Naive thymus-derived CD8-positive, alpha-beta T cell (primary cell): ENCODE measurements at regions not wholly inside any gene's neighbourhood (a gene's known extent, or its start where the extent isn't known, plus 50 kb on each side); places are given as distances from the start of the nearest gene placed in this dataset.

ENCODE experiments used
- ATAC-seq, 2 donors: fragments of 150-1000 bp; cut with Tn5 transposase in 1 of 2; sonication (Bioruptor Pico), chemical (Tn5 transposase) in 1 of 2; 1 replicate in 1 of 2; 2 replicates in 1 of 2; pipeline ENCODE4 v1.10.0; 2021; ENCODE audit warnings: mild to moderate bottlenecking in 2 of 2, moderate library complexity in 2 of 2
- POLR2A ChIA-PET: fragments of 350-600 bp; sonication (Branson Sonifier 250); formaldehyde crosslinking; loops from one replicate; lab custom pipeline; 2021; ENCODE audit warnings: antibody characterized with exemption; lab: Charles Lee
- DNase-seq, 10 donors: peaks; one replicate each; pipeline versions ENCODE4 v3.0.0 to v3.0.0-alpha.2; 2020 to 2022
- H3K27ac Mint-ChIP-seq, 10 donors: one replicate each; pipeline ENCODE4 v1.8.0; 2020 to 2022; ENCODE audit warnings: mild to moderate bottlenecking in 10 of 10, mixed read lengths in 10 of 10, moderate library complexity in 4 of 10, inconsistent platforms in 1 of 10
- H3K27me3 Mint-ChIP-seq, 5 donors: one replicate each; pipeline ENCODE4 v1.8.0; 2021 to 2022; ENCODE audit warnings: mixed read lengths in 5 of 5
- H3K36me3 Mint-ChIP-seq, 3 donors: one replicate each; pipeline ENCODE4 v1.8.0; 2020 to 2022; ENCODE audit warnings: mixed read lengths in 3 of 3, mild to moderate bottlenecking in 2 of 3, inconsistent platforms in 1 of 3
- H3K4me1 Mint-ChIP-seq, 4 donors: one replicate each; pipeline ENCODE4 v1.8.0; 2021 to 2022; ENCODE audit warnings: mixed read lengths in 4 of 4
- H3K4me3 Mint-ChIP-seq, 10 donors: one replicate each; pipeline ENCODE4 v1.8.0; 2020 to 2022; ENCODE audit warnings: mild to moderate bottlenecking in 10 of 10, mixed read lengths in 10 of 10, moderate library complexity in 6 of 10, inconsistent platforms in 1 of 10
- H3K9me3 Mint-ChIP-seq, 9 donors: one replicate each; pipeline ENCODE4 v1.8.0; 2020 to 2022; ENCODE audit warnings: mixed read lengths in 9 of 9, mild to moderate bottlenecking in 3 of 9, inconsistent platforms in 1 of 9, moderate library complexity in 1 of 9

- Mint-ChIP-seq H3K27ac (no peak overlapping the region), H3K27me3 (peaks cover 0 to 6% (median 0%) of the 10 kb centered on the region in 5 donors), H3K36me3 (no peaks in the 10 kb centered on the region), H3K4me1 (no peaks in the 10 kb centered on the region), H3K9me3 (peaks cover 0 to 7% (median 2%) of the 10 kb centered on the region in 9 donors), H3K4me3 (no peak overlapping the region)
- POLR2A ChIA-PET = no interaction called here
- no peak for ATAC-seq
- no peak for DNase-seq
Observed at GRCh38 chr20:11443382-11444119, 474.1 kb upstream of the BTBD3 start.

DNA sequence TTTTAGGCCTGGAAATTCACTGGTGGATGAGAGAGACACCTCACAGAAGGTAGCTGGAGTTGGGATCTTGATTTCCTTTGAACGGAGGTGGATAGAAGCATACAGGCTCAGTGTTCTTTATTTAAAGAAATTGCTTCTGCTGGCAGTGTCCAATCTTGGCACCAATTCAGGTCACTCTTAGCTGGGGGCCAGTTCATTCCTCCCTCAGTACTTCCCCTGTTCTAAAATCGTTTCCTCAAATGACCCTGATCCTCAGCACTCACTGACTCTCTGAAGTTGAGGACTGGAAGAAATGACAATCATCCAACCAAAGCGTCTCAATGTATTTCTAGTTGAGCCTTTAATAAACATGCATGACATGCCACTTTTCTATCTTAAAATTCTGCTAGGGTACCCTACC lies 472.5 kb upstream of the BTBD3 start:
- Mint-ChIP-seq H3K27me3 (peaks cover 0 to 6% (median 0%) of the 10 kb centered on the region in 5 donors), H3K27ac (no peak overlapping the region), H3K9me3 (peaks cover 0 to 4% (median 0%) of the 10 kb centered on the region in 9 donors), H3K4me3 (no peak overlapping the region), H3K4me1 (no peaks in the 10 kb centered on the region), H3K36me3 (no peaks in the 10 kb centered on the region)
- DNase-seq = no peak
- POLR2A ChIA-PET = no interaction called here
- ATAC-seq = no peak

DNA sequence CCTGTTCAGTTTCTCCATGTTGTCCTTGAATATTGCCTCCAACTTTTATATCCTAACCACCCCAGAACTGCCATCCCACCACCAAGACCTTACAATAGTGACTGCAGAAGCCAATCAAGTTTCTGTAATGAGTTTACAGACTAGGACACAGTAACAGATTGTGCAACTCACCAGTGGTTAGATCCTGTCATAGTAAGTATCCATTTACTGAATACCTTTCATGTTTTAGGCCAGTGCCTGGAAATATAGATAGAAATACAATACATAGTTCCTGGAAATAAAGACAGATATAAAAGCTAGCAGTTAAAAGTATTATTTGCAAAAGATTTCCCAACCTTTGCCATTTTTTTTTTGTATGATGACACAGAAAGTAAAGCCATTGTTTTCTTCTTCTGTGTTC lies 471.8 kb upstream of the BTBD3 start:
- no peak overlapping the region for H3K27ac Mint-ChIP-seq
- no peaks in the 10 kb centered on the region for H3K4me1 Mint-ChIP-seq
- POLR2A ChIA-PET = no interaction called here
- H3K9me3 Mint-ChIP-seq = peaks cover 0 to 4% (median 0%) of the 10 kb centered on the region in 9 donors
- no peak for ATAC-seq
- H3K27me3 Mint-ChIP-seq = peaks cover 0 to 6% (median 0%) of the 10 kb centered on the region in 5 donors
- no peak for DNase-seq
- H3K36me3 Mint-ChIP-seq = no peaks in the 10 kb centered on the region
- no peak overlapping the region for H3K4me3 Mint-ChIP-seq

- POLR2A ChIA-PET = no interaction called here
- ATAC-seq (no peak), DNase-seq (no peak)
- Mint-ChIP-seq H3K4me1 (peaks cover 0 to under 1% (median 0%) of the 10 kb centered on the region in 4 donors), H3K27me3 (peaks cover 0 to 6% (median 0%) of the 10 kb centered on the region in 5 donors), H3K9me3 (peaks cover 0 to 4% (median 0%) of the 10 kb centered on the region in 9 donors), H3K27ac (no peak overlapping the region), H3K4me3 (no peak overlapping the region), H3K36me3 (no peaks in the 10 kb centered on the region)
Observed at GRCh38 chr20:11447371-11448100, 470.2 kb upstream of the BTBD3 start.

DNA sequence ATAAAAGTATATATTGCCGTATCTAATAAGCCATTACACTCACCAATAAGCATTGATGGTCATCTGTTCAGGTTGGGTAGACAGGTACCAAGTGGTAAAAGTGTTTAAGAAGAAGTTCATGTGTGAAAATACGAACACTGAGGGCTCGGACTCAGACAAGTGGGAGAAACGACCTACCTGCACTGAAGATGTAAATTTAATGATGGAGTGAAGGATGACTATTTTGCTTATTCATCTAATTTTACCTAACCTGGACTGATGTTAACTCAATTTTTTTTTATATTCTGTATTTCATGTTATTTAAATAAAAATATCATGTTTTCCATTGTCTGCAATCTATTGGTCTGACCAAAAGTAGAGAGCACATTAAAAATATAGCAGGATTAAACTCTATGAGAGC lies 469.1 kb upstream of the BTBD3 start:
- DNase-seq = no peak
- Mint-ChIP-seq H3K9me3 (peaks cover 0 to 10% (median 0%) of the 10 kb centered on the region in 9 donors), H3K36me3 (no peaks in the 10 kb centered on the region), H3K4me3 (no peak overlapping the region), H3K27me3 (peaks cover 0 to 6% (median 0%) of the 10 kb centered on the region in 5 donors), H3K4me1 (peaks cover 0 to 3% (median 0%) of the 10 kb centered on the region in 4 donors), H3K27ac (no peak overlapping the region)
- POLR2A ChIA-PET = no interaction called here
- ATAC-seq = no peak

DNA sequence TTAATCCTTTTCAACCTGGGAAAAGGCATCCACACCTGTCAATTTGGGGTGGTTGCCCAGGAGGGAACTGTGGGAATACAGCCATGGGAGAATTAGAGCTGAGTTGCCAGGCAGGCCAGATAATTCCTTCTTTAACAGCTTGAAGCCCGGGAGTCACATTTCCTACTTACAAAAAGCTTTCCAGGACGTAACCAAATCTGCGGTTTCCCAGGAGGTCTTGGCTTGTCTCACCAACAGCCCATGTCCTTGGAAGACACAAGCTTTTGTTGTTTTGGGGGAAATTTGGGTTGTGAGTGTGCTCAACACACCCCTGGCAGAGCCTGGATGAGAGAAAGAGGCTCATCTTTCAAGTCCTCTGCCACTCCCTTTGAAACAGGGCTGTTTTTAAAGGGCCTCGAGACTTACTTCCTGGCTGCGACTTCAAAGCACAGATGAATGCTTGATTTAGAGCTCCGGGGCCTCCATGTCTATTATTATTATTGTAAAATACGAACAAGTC lies 465.9 kb upstream of the BTBD3 start:
- Mint-ChIP-seq H3K4me1 (peaks cover 0 to 3% (median 0%) of the 10 kb centered on the region in 4 donors), H3K9me3 (peaks cover 0 to 9% (median 0%) of the 10 kb centered on the region in 9 donors), H3K36me3 (no peaks in the 10 kb centered on the region), H3K27ac (no peak overlapping the region), H3K27me3 (peaks cover 0 to 4% (median 0%) of the 10 kb centered on the region in 5 donors), H3K4me3 (no peak overlapping the region)
- POLR2A ChIA-PET = no interaction called here
- DNase-seq = no peak
- ATAC-seq = no peak

- Mint-ChIP-seq H3K27me3 (peaks cover 0 to 2% (median 0%) of the 10 kb centered on the region in 5 donors), H3K27ac (no peak overlapping the region), H3K4me1 (peaks cover 0 to 3% (median 0%) of the 10 kb centered on the region in 4 donors), H3K4me3 (no peak overlapping the region), H3K36me3 (no peaks in the 10 kb centered on the region), H3K9me3 (peaks cover 0 to 9% (median 0%) of the 10 kb centered on the region in 9 donors)
- ATAC-seq (no peak), DNase-seq (no peak)
- POLR2A ChIA-PET = no interaction called here
Observed at GRCh38 chr20:11452326-11452725, 465.4 kb upstream of the BTBD3 start.

GRCh38 chr20:11453430-11453829 lies 464.3 kb upstream of the BTBD3 start:
- Mint-ChIP-seq H3K27ac (no peak overlapping the region), H3K36me3 (no peaks in the 10 kb centered on the region), H3K4me3 (no peak overlapping the region), H3K4me1 (peaks cover 0 to 5% (median 0%) of the 10 kb centered on the region in 4 donors), H3K9me3 (peaks cover 0 to 9% (median 0%) of the 10 kb centered on the region in 9 donors), H3K27me3 (peaks cover 0 to 2% (median 0%) of the 10 kb centered on the region in 5 donors)
- POLR2A ChIA-PET = no interaction called here
- DNase-seq = no peak
- ATAC-seq = no peak

GRCh38 chr20:11454966-11455799 lies 462.5 kb upstream of the BTBD3 start:
- no peak for DNase-seq
- POLR2A ChIA-PET = no interaction called here
- H3K36me3 Mint-ChIP-seq = no peaks in the 10 kb centered on the region
- peaks cover 0 to 5% (median 0%) of the 10 kb centered on the region in 4 donors for H3K4me1 Mint-ChIP-seq
- peaks cover 0 to 2% (median 0%) of the 10 kb centered on the region in 5 donors for H3K27me3 Mint-ChIP-seq
- no peak overlapping the region for H3K4me3 Mint-ChIP-seq
- peaks cover 0 to 10% (median under 1%) of the 10 kb centered on the region in 9 donors for H3K9me3 Mint-ChIP-seq
- ATAC-seq = no peak
- no peak overlapping the region for H3K27ac Mint-ChIP-seq

GRCh38 chr20:11457488-11457887 lies 460.2 kb upstream of the BTBD3 start:
- Mint-ChIP-seq H3K27ac (no peak overlapping the region), H3K4me3 (no peak overlapping the region), H3K4me1 (peaks cover 0 to 5% (median 0%) of the 10 kb centered on the region in 4 donors), H3K9me3 (peaks cover 0 to 18% (median 5%) of the 10 kb centered on the region in 9 donors), H3K27me3 (peaks cover 0 to 3% (median 0%) of the 10 kb centered on the region in 5 donors), H3K36me3 (no peaks in the 10 kb centered on the region)
- POLR2A ChIA-PET = no interaction called here
- ATAC-seq (no peak), DNase-seq (no peak)

DNA sequence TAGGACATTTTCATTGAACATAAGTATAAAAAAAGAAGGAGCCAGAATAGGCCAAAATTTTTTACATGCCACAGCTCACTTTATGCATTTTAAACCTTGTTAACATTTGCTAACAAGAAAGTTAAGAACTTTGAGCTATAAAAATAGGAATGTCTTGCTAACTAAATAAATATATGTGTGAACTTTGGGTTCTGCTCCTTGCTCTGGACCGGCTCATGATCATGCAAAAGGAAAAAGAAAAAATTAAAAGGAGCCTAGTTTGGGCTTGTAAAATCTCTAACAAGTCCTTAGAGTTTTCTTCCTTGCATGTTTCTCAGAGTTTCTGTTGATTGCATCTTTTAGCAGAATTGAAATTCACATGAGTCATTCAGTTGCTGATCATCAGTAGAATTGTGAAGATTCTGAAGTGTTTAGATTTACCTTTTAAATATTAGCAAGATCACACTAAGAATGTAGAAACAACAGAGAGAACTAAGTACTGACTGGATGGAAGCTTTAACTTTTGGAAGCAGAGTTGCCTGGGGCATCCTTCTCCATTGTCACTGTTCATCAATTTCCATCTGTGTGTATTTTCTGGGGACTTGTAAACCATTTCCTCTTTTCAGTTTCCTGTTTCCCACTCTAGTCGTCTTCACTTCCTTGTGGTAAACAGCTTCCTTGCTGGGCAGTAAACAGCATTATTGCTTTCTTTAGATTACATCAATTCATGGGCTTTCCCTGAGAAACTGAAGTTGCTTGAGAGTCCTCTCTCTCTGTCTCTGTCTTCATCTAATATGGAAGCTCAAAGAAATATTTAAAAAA lies 458.4 kb upstream of the BTBD3 start:
- no peaks in the 10 kb centered on the region for H3K36me3 Mint-ChIP-seq
- ATAC-seq (no peak), DNase-seq (no peak)
- peaks cover 0 to 2% (median 0%) of the 10 kb centered on the region in 4 donors for H3K4me1 Mint-ChIP-seq
- H3K9me3 Mint-ChIP-seq = peaks cover 0 to 13% (median 5%) of the 10 kb centered on the region in 9 donors
- no peak overlapping the region for H3K4me3 Mint-ChIP-seq
- peak overlapping the region in 1 of 10 donors; percentile 15 for H3K27ac Mint-ChIP-seq
- POLR2A ChIA-PET = no interaction called here
- peaks cover 0 to 3% (median 0%) of the 10 kb centered on the region in 5 donors for H3K27me3 Mint-ChIP-seq

GRCh38 chr20:11467436-11467835 lies 450.3 kb upstream of the BTBD3 start:
- POLR2A ChIA-PET = no interaction called here
- peaks cover 0 to 16% (median 5%) of the 10 kb centered on the region in 9 donors for H3K9me3 Mint-ChIP-seq
- DNase-seq (no peak), ATAC-seq (no peak)
- no peaks in the 10 kb centered on the region for H3K4me1 Mint-ChIP-seq
- H3K27me3 Mint-ChIP-seq = peaks cover 0 to 2% (median 0%) of the 10 kb centered on the region in 5 donors
- no peak overlapping the region for H3K27ac Mint-ChIP-seq
- no peaks in the 10 kb centered on the region for H3K36me3 Mint-ChIP-seq
- H3K4me3 Mint-ChIP-seq = no peak overlapping the region
